ENCODE measurements at regions not wholly inside any gene's neighbourhood (a gene's known extent, or its start where the extent isn't known, plus 50 kb on each side); places are given as distances from the start of the nearest gene placed in this dataset.

DNA sequence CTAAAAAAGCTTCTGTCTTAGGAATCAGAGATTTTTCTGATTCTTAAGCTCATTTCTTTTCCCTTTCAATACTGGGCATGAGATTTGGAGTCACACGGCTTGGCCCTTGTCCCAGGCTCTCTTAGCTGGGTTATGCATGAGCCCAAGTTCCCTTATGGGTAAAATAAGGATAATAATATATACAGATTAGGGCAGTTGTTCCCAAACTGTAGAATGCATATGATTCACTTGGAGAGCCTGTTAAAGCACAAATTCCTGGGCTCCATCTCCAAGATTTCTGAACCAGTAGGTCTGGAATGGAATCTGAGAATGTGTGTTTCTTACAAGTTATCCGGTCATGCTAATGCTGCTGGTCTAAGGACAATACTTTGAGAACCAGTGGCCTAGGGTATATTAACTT, 154.0 kb downstream of the REEP3 start:
- no peak for TF ChIP-seq CTCF (IDR thresholded peaks at IDR 0.05; ENCODE audit: low read depth, low read length)
- no peak for TF ChIP-seq EZH2phosphoT487 (IDR thresholded peaks at IDR 0.05; ENCODE audit: low read depth)
